ENCODE measurements at regions not wholly inside any gene's neighbourhood (a gene's known extent, or its start where the extent isn't known, plus 50 kb on each side); places are given as distances from the start of the nearest gene placed in this dataset.

- no peak for DNase-seq (ENCODE audit: low spot score)
- no peak for TF ChIP-seq CTCF (IDR thresholded peaks at IDR 0.05; ENCODE audit: extremely low read depth, missing control alignments)
Observed at GRCh38 chr9:86649913-86650312, 295.7 kb upstream of the TUT7 start.

GRCh38 chr9:86648828-86649170 lies 294.6 kb upstream of the TUT7 start:
- TF ChIP-seq CTCF (IDR thresholded peaks at IDR 0.05; ENCODE audit: extremely low read depth, missing control alignments): no peak

GRCh38 chr9:86648156-86648827 lies 294.1 kb upstream of the TUT7 start:
- DNase-seq (ENCODE audit: low spot score): no peak
- no peak for TF ChIP-seq CTCF (IDR thresholded peaks at IDR 0.05; ENCODE audit: extremely low read depth, missing control alignments)

More at GRCh38 chr9:86648828-86649170, 294.6 kb upstream of the TUT7 start:
- DNase-seq (ENCODE audit: low spot score): no peak

- no peak for DNase-seq (ENCODE audit: low spot score)
- no peak for TF ChIP-seq CTCF (IDR thresholded peaks at IDR 0.05; ENCODE audit: extremely low read depth, missing control alignments)
Observed at GRCh38 chr9:86645303-86645702, 291.1 kb upstream of the TUT7 start.

GRCh38 chr9:86644675-86645034 lies 290.4 kb upstream of the TUT7 start:
- no peak for DNase-seq (ENCODE audit: low spot score)
- no peak for TF ChIP-seq CTCF (IDR thresholded peaks at IDR 0.05; ENCODE audit: extremely low read depth, missing control alignments)

- DNase-seq (ENCODE audit: low spot score): no peak
- no peak for TF ChIP-seq CTCF (IDR thresholded peaks at IDR 0.05; ENCODE audit: extremely low read depth, missing control alignments)
Observed at GRCh38 chr9:86643946-86644674, 289.9 kb upstream of the TUT7 start.

GRCh38 chr9:86642721-86643120 lies 288.5 kb upstream of the TUT7 start:
- TF ChIP-seq CTCF (IDR thresholded peaks at IDR 0.05; ENCODE audit: extremely low read depth, missing control alignments): no peak
- no peak for DNase-seq (ENCODE audit: low spot score)

Measured in GM20000 (cell line).